ENCODE measurements at regions not wholly inside any gene's neighbourhood (a gene's known extent, or its start where the extent isn't known, plus 50 kb on each side); places are given as distances from the start of the nearest gene placed in this dataset.

GRCh38 chr4:185955151-185955770, 113.7 kb upstream of the TLR3 start:
- peaks cover 5% of the 10 kb centered on the region for H3K36me3 Mint-ChIP-seq
- TF ChIP-seq IRF1 (CRISPR knock-in tag; IDR thresholded peaks at IDR 0.05): no peak
- no peak for TF ChIP-seq ATF2 (CRISPR knock-in tag; IDR thresholded peaks at IDR 0.05; ENCODE audit: borderline replicate concordance, low read depth)
- no peak for TF ChIP-seq ZNF232 (CRISPR knock-in tag; IDR thresholded peaks at IDR 0.05)
- no peak for TF ChIP-seq ZNF219 (CRISPR knock-in tag; IDR thresholded peaks at IDR 0.05; ENCODE audit: borderline replicate concordance)
- TF ChIP-seq FOXK1 (CRISPR knock-in tag; IDR thresholded peaks at IDR 0.05): no peak
- no peak for TF ChIP-seq NFYB (CRISPR knock-in tag; conservative IDR thresholded peaks at IDR 0.05; ENCODE audit: low read depth)
- no peak for TF ChIP-seq E2F5 (CRISPR knock-in tag; IDR thresholded peaks at IDR 0.05)
- TF ChIP-seq SOX15 (CRISPR knock-in tag; IDR thresholded peaks at IDR 0.05): no peak
- TF ChIP-seq TEAD1 (CRISPR knock-in tag; IDR thresholded peaks at IDR 0.05): no peak
- no peak for TF ChIP-seq JUN (CRISPR knock-in tag; IDR thresholded peaks at IDR 0.05)
- no peak for TF ChIP-seq TEAD4 (CRISPR knock-in tag; IDR thresholded peaks at IDR 0.05)
- ChIA-PET POLR2A (no interaction called here), CTCF (interaction anchor here (1.4 to 2.0 kb wide), 3 partner anchors 66 to 182 kb away, joined by 3 to 8 read pairs (median 7); no protein-coding TSS in a partner anchor)
- ATAC-seq: no peak
- no peak overlapping the region for H3K4me3 Mint-ChIP-seq
- no peak overlapping the region for H3K27ac Mint-ChIP-seq
- peaks cover 9% of the 10 kb centered on the region for H3K9me3 Mint-ChIP-seq
- peaks cover 24% of the 10 kb centered on the region for H3K4me1 Mint-ChIP-seq
- no peaks in the 10 kb centered on the region; the same call in 1 of the 2 replicates for H3K27me3 Mint-ChIP-seq (ENCODE audit: low read depth)
- DNase-seq (ENCODE audit: low spot score): no peak

- DNase-seq (ENCODE audit: low spot score): peak; percentile 20
- H3K36me3 Mint-ChIP-seq: peaks cover 6% of the 10 kb centered on the region
- ATAC-seq: peak; percentile 84
- H3K4me3 Mint-ChIP-seq: no peak overlapping the region
- peaks cover 15% of the 10 kb centered on the region for H3K9me3 Mint-ChIP-seq
- peaks cover 26% of the 10 kb centered on the region for H3K4me1 Mint-ChIP-seq
- H3K27me3 Mint-ChIP-seq (ENCODE audit: low read depth): no peaks in the 10 kb centered on the region; the same call in 1 of the 2 replicates
- ChIA-PET POLR2A (no interaction called here), CTCF (interaction anchor here (1.4 to 2.0 kb wide), 3 partner anchors 65 to 182 kb away, joined by 3 to 8 read pairs (median 7); no protein-coding TSS in a partner anchor)
- H3K27ac Mint-ChIP-seq: no peak overlapping the region
- TF ChIP-seq ZNF138 (CRISPR knock-in tag; conservative IDR thresholded peaks at IDR 0.05) (no peak), ZNF416 (CRISPR knock-in tag; IDR thresholded peaks at IDR 0.05) (no peak), SOX15 (CRISPR knock-in tag; IDR thresholded peaks at IDR 0.05) (no peak), ATF3 (CRISPR knock-in tag; conservative IDR thresholded peaks at IDR 0.05) (no peak), NR3C1 (CRISPR knock-in tag; conservative IDR thresholded peaks at IDR 0.05; ENCODE audit: low read depth) (no peak), ZNF512 (CRISPR knock-in tag; IDR thresholded peaks at IDR 0.05; ENCODE audit: borderline replicate concordance) (no peak), EMX1 (CRISPR knock-in tag; IDR thresholded peaks at IDR 0.05) (no peak), KAT7 (CRISPR knock-in tag; IDR thresholded peaks at IDR 0.05; ENCODE audit: borderline replicate concordance) (no peak), RORB (CRISPR knock-in tag; IDR thresholded peaks at IDR 0.05) (no peak), ZBTB21 (CRISPR knock-in tag; IDR thresholded peaks at IDR 0.05; ENCODE audit: borderline replicate concordance) (no peak), ESRRA (CRISPR knock-in tag; IDR thresholded peaks at IDR 0.05; ENCODE audit: borderline replicate concordance) (no peak), ZNF281 (CRISPR knock-in tag; IDR thresholded peaks at IDR 0.05) (no peak)
These were observed 113.0 kb upstream of the TLR3 start for GRCh38 chr4:185955826-185956543.
